ENCODE measurements at regions not wholly inside any gene's neighbourhood (a gene's known extent, or its start where the extent isn't known, plus 50 kb on each side); places are given as distances from the start of the nearest gene placed in this dataset.

DNA sequence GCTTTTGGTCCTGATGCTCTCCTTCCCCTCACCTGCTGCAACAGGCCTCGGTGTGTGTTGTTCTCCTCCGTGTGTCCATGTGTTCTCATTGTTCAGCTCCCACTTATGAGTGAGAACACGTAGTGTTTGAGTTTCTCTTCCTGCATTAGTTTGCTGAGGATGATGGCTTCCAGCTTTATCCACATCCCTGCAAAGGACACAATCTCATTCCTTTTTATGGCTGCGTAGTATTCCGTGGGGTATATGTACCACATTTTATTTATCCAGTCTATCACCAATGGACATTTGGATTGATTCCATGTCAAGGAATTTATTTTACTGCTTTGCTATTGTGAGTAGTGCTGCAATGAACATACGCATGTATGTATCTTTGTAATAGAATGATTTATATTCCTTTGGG, 116.9 kb upstream of the SIRPG start:
- TF ChIP-seq, protein P1, sequence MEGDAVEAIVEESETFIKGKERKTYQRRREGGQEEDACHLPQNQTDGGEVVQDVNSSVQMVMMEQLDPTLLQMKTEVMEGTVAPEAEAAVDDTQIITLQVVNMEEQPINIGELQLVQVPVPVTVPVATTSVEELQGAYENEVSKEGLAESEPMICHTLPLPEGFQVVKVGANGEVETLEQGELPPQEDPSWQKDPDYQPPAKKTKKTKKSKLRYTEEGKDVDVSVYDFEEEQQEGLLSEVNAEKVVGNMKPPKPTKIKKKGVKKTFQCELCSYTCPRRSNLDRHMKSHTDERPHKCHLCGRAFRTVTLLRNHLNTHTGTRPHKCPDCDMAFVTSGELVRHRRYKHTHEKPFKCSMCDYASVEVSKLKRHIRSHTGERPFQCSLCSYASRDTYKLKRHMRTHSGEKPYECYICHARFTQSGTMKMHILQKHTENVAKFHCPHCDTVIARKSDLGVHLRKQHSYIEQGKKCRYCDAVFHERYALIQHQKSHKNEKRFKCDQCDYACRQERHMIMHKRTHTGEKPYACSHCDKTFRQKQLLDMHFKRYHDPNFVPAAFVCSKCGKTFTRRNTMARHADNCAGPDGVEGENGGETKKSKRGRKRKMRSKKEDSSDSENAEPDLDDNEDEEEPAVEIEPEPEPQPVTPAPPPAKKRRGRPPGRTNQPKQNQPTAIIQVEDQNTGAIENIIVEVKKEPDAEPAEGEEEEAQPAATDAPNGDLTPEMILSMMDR (conservative IDR thresholded peaks at IDR 0.05; ENCODE audit: low read length): no peak
- no peak for TF ChIP-seq EZH2phosphoT487 (IDR thresholded peaks at IDR 0.05; ENCODE audit: borderline replicate concordance, low read depth, low read length)
